ENCODE measurements at regions not wholly inside any gene's neighbourhood (a gene's known extent, or its start where the extent isn't known, plus 50 kb on each side); places are given as distances from the start of the nearest gene placed in this dataset.

- no peaks in the 10 kb centered on the region for H3K27me3 ChIP-seq (ENCODE audit: control insufficient read depth, insufficient read depth, low read length)
- H3K27me3 Mint-ChIP-seq (ENCODE audit: low read depth in 2 of 2), result peaks cover 11 to 12% of the 10 kb centered on the region in 2 donors
- no peak overlapping the region for H3K4me3 ChIP-seq (ENCODE audit: low read length)
- H3K27ac ChIP-seq (ENCODE audit: low read length), result no peak overlapping the region
- H3K36me3 ChIP-seq (ENCODE audit: control insufficient read depth, insufficient read depth, low read length), result no peaks in the 10 kb centered on the region
- TF ChIP-seq CTCF (IDR thresholded peaks at IDR 0.05), result no peak
- peaks cover 9 to 13% of the 10 kb centered on the region in 2 donors for H3K9me3 Mint-ChIP-seq
- peaks cover 18% of the 10 kb centered on the region for H3K36me3 Mint-ChIP-seq
- ATAC-seq, result no peak
- 88% methylated on average over 1 of the region's 1 CpG for WGBS (ENCODE audit: insufficient coverage)
- intact Hi-C loops (cut with micrococcal nuclease), result no loop called here
- H3K4me3 Mint-ChIP-seq, result no peak overlapping the region
- H3K9me3 ChIP-seq (ENCODE audit: control insufficient read depth, insufficient read depth, low read length), result no peaks in the 10 kb centered on the region
- no peak for DNase-seq
- H3K27ac Mint-ChIP-seq, result no peak overlapping the region
- no peaks in the 10 kb centered on the region for H3K4me1 Mint-ChIP-seq
- H3K4me1 ChIP-seq (ENCODE audit: control insufficient read depth, insufficient read depth, low read length), result no peaks in the 10 kb centered on the region
Observed at GRCh38 chr15:98476559-98476958, 171.8 kb upstream of the IGF1R start.

GRCh38 chr15:98480844-98481243 lies 167.5 kb upstream of the IGF1R start:
- Mint-ChIP-seq H3K4me3 (no peak overlapping the region), H3K36me3 (peaks cover 12% of the 10 kb centered on the region), H3K27me3 (ENCODE audit: low read depth in 2 of 2) (peaks cover 16 to 18% of the 10 kb centered on the region in 2 donors), H3K9me3 (peaks cover 7 to 15% of the 10 kb centered on the region in 2 donors), H3K27ac (no peak overlapping the region), H3K4me1 (no peaks in the 10 kb centered on the region)
- WGBS (ENCODE audit: insufficient coverage), result 82% methylated on average over 11 of the region's 11 CpGs
- no peak overlapping the region for H3K4me3 ChIP-seq (ENCODE audit: low read length)
- ATAC-seq (no peak), DNase-seq (no peak)
- H3K27me3 ChIP-seq (ENCODE audit: control insufficient read depth, insufficient read depth, low read length), result no peaks in the 10 kb centered on the region
- no peaks in the 10 kb centered on the region for H3K4me1 ChIP-seq (ENCODE audit: control insufficient read depth, insufficient read depth, low read length)
- TF ChIP-seq CTCF (IDR thresholded peaks at IDR 0.05), result no peak
- no peaks in the 10 kb centered on the region for H3K36me3 ChIP-seq (ENCODE audit: control insufficient read depth, insufficient read depth, low read length)
- intact Hi-C loops (cut with micrococcal nuclease), result no loop called here
- no peak overlapping the region for H3K27ac ChIP-seq (ENCODE audit: low read length)
- no peaks in the 10 kb centered on the region for H3K9me3 ChIP-seq (ENCODE audit: control insufficient read depth, insufficient read depth, low read length)

GRCh38 chr15:98483575-98484130 lies 164.7 kb upstream of the IGF1R start:
- Histone ChIP-seq H3K4me3 (ENCODE audit: low read length) (no peak overlapping the region), H3K27me3 (ENCODE audit: control insufficient read depth, insufficient read depth, low read length) (no peaks in the 10 kb centered on the region), H3K9me3 (ENCODE audit: control insufficient read depth, insufficient read depth, low read length) (no peaks in the 10 kb centered on the region), H3K27ac (ENCODE audit: low read length) (no peak overlapping the region), H3K36me3 (ENCODE audit: control insufficient read depth, insufficient read depth, low read length) (no peaks in the 10 kb centered on the region), H3K4me1 (ENCODE audit: control insufficient read depth, insufficient read depth, low read length) (no peaks in the 10 kb centered on the region)
- no peaks in the 10 kb centered on the region for H3K4me1 Mint-ChIP-seq
- no CpG with 5 or more reads among the region's 1 CpG for WGBS (ENCODE audit: insufficient coverage)
- H3K27ac Mint-ChIP-seq, result no peak overlapping the region
- no peak for TF ChIP-seq CTCF (IDR thresholded peaks at IDR 0.05)
- H3K27me3 Mint-ChIP-seq (ENCODE audit: low read depth in 2 of 2), result peaks cover 13 to 23% of the 10 kb centered on the region in 2 donors
- H3K4me3 Mint-ChIP-seq, result no peak overlapping the region
- H3K36me3 Mint-ChIP-seq, result no peaks in the 10 kb centered on the region
- peaks cover 0 to 5% of the 10 kb centered on the region in 2 donors for H3K9me3 Mint-ChIP-seq
- intact Hi-C loops (cut with micrococcal nuclease), result no loop called here
- DNase-seq, result no peak
- ATAC-seq, result no peak

- Mint-ChIP-seq H3K27me3 (ENCODE audit: low read depth in 2 of 2) (peaks cover 10 to 23% of the 10 kb centered on the region in 2 donors), H3K9me3 (peaks cover 0 to 5% of the 10 kb centered on the region in 2 donors), H3K27ac (no peak overlapping the region), H3K4me3 (no peak overlapping the region), H3K36me3 (no peaks in the 10 kb centered on the region), H3K4me1 (no peaks in the 10 kb centered on the region)
- Histone ChIP-seq H3K4me1 (ENCODE audit: control insufficient read depth, insufficient read depth, low read length) (no peaks in the 10 kb centered on the region), H3K27me3 (ENCODE audit: control insufficient read depth, insufficient read depth, low read length) (no peaks in the 10 kb centered on the region), H3K4me3 (ENCODE audit: low read length) (no peak overlapping the region), H3K9me3 (ENCODE audit: control insufficient read depth, insufficient read depth, low read length) (no peaks in the 10 kb centered on the region), H3K36me3 (ENCODE audit: control insufficient read depth, insufficient read depth, low read length) (no peaks in the 10 kb centered on the region), H3K27ac (ENCODE audit: low read length) (no peak overlapping the region)
- WGBS (ENCODE audit: insufficient coverage), result no CpG with 5 or more reads among the region's 1 CpG
- ATAC-seq, result no peak
- no peak for TF ChIP-seq CTCF (IDR thresholded peaks at IDR 0.05)
- intact Hi-C loops (cut with micrococcal nuclease), result no loop called here
- DNase-seq, result no peak
Observed at GRCh38 chr15:98484914-98485313, 163.4 kb upstream of the IGF1R start.

All from natural killer cell (primary cell).